ENCODE measurements at regions not wholly inside any gene's neighbourhood (a gene's known extent, or its start where the extent isn't known, plus 50 kb on each side); places are given as distances from the start of the nearest gene placed in this dataset.

GRCh38 chr3:54003136-54003535, 111.5 kb upstream of the SELENOK start:
- H3K27ac ChIP-seq (ENCODE audit: low read depth, low read length): no peak overlapping the region
- no peaks in the 10 kb centered on the region for H3K4me1 ChIP-seq (ENCODE audit: control insufficient read depth in 1 of 2, insufficient read depth in 2 of 2, low read length in 2 of 2)
- ChIA-PET POLR2A (no interaction called here), RAD21 (ENCODE audit: low non-redundant PET in 1 of 2, low total read pairs in 2 of 2, uncharacterized antibody in 2 of 2, unreplicated experiment in 2 of 2) (no interaction called here), CTCF (no interaction called here)
- H3K36me3 ChIP-seq (ENCODE audit: control insufficient read depth in 1 of 2, insufficient read depth in 2 of 2, low read length in 2 of 2): no peaks in the 10 kb centered on the region
- no peak overlapping the region for H3K4me3 ChIP-seq (replicated peaks in 1 of 2; ENCODE audit: low read depth in 1 of 2, low read length in 2 of 2)
- no peak overlapping the region for H2AFZ ChIP-seq (ENCODE audit: low read depth, low read length, poor library complexity, severe bottlenecking)
- H3K9ac ChIP-seq (ENCODE audit: low read length): no peak overlapping the region
- DNase-seq (ENCODE audit: low read depth, low spot score): no peak
- TF ChIP-seq RAD21 (IDR thresholded peaks at IDR 0.05; ENCODE audit: low read depth) (no peak), FOSL1 (IDR thresholded peaks at IDR 0.05; ENCODE audit: low read depth) (no peak), SIN3A (IDR thresholded peaks at IDR 0.05; ENCODE audit: low read depth) (no peak), MAX (IDR thresholded peaks at IDR 0.05) (no peak), CBX3 (IDR thresholded peaks at IDR 0.05; ENCODE audit: low read depth) (no peak), ELF1 (IDR thresholded peaks at IDR 0.05; ENCODE audit: borderline replicate concordance, low read depth) (no peak), EZH2phosphoT487 (IDR thresholded peaks at IDR 0.05; ENCODE audit: borderline replicate concordance) (no peak), ATF3 (IDR thresholded peaks at IDR 0.05) (no peak), ZBTB33 (IDR thresholded peaks at IDR 0.05; ENCODE audit: extremely low read depth, insufficient replicate concordance, low read length) (no peak), CEBPB (IDR thresholded peaks at IDR 0.05; ENCODE audit: low read depth) (no peak), POLR2A (IDR thresholded peaks at IDR 0.05; ENCODE audit: borderline replicate concordance, extremely low read depth, insufficient read depth, insufficient read length) (no peak), EGR1 (IDR thresholded peaks at IDR 0.05; ENCODE audit: low read depth) (no peak), EZH2 (IDR thresholded peaks at IDR 0.05) (no peak)
- no peak overlapping the region for H3K4me2 ChIP-seq (ENCODE audit: low read length)
- H3K9me3 ChIP-seq (ENCODE audit: control insufficient read depth in 1 of 2, insufficient read depth in 1 of 2, low read depth in 1 of 2, low read length in 2 of 2): no peaks in the 10 kb centered on the region
- no TSS peak for BruUV-seq (replicated peaks)
- ATAC-seq: no peak
- H3K79me2 ChIP-seq (ENCODE audit: insufficient read depth, low read length): no peaks in the 10 kb centered on the region
- no peaks in the 10 kb centered on the region for H3K27me3 ChIP-seq (ENCODE audit: insufficient read depth, low read length)
- no peaks in the 10 kb centered on the region for H4K20me1 ChIP-seq (ENCODE audit: insufficient read depth)
- intact Hi-C loops (cut with micrococcal nuclease): no loop called here
- no peaks in the 10 kb centered on the region for H3K9me2 ChIP-seq (ENCODE audit: insufficient read depth)
